GM12878 (cell line): ENCODE measurements at regions not wholly inside any gene's neighbourhood (a gene's known extent, or its start where the extent isn't known, plus 50 kb on each side); places are given as distances from the start of the nearest gene placed in this dataset.

Source experiments
- ATAC-seq: fragments of 200-7000 bp; cut with Tn5 transposase; 3 replicates; pipeline ENCODE4 v1.9.1; 2020; ENCODE audit warnings: mild to moderate bottlenecking, moderate library complexity
- BruUV-seq: library from RNA; stranded (reverse); fragments of 400-500 nt; replicated peaks from 2 replicates; lab custom pipeline; 2021; lab: Mats Ljungman, UMichigan
- CTCF ChIA-PET: fragments of 300-600 bp; sonication (Branson Sonifier 250); formaldehyde crosslinking; extraction: SDS; loops from one replicate; lab custom pipeline; 2021; ENCODE audit warnings: inconsistent platforms; lab: Yijun Ruan, JAX
- POLR2A ChIA-PET: fragments of 350-600 bp; formaldehyde crosslinking; extraction: SDS; loops from one replicate; lab custom pipeline; 2021; ENCODE audit warnings: inconsistent platforms; lab: Charles Lee
- RAD21 ChIA-PET: fragments of 300-600 bp; sonication (Branson Sonifier 250); formaldehyde crosslinking; loops from one replicate; lab custom pipeline; 2023; ENCODE audit warnings: antibody characterized with exemption; ENCODE audit not compliant: unreplicated experiment; lab: Charles Lee
- SMC1A ChIA-PET: fragments of 300-600 bp; sonication (Branson Sonifier 250); formaldehyde crosslinking; loops from one replicate; lab custom pipeline; 2023; ENCODE audit not compliant: unreplicated experiment, uncharacterized antibody; lab: Charles Lee
- DNase-seq: peaks from one replicate; pipeline ENCODE4 v3.0.0-alpha.2; 2011; ENCODE audit warnings: low read depth, low spot score
- FAIRE-seq: peaks from 3 replicates; lab custom pipeline; 2011; peaks lifted over from hg19 to GRCh38; lab: Jason Lieb, UNC
- H2AFZ ChIP-seq: 2 replicates; pipeline ENCODE4 v1.6.0; 2011; ENCODE audit warnings: low read depth, low read length, control low read depth; ENCODE audit not compliant: control insufficient read depth
- H3K27ac ChIP-seq: 2 replicates; pipeline ENCODE4 v1.5.1; 2011; ENCODE audit warnings: control low read depth; ENCODE audit not compliant: control insufficient read depth, insufficient read depth
- H3K27me3 ChIP-seq, 2 experiments: replicated peaks in 1 of 2; 2 replicates each; pipeline versions ENCODE4 v1.6.0 to v1.6.1; 2011; ENCODE audit warnings: low read length in 1 of 2; ENCODE audit not compliant: control insufficient read depth in 2 of 2, insufficient read depth in 2 of 2
- H3K36me3 ChIP-seq, 2 experiments: 2 replicates each; pipeline ENCODE4 v1.5.1; 2011; ENCODE audit warnings: low read length in 1 of 2; ENCODE audit not compliant: control insufficient read depth in 2 of 2, insufficient read depth in 2 of 2
- H3K4me1 ChIP-seq: 2 replicates; pipeline ENCODE4 v1.6.1; 2011; ENCODE audit warnings: mild to moderate bottlenecking, low read length, moderate library complexity, mixed read lengths; ENCODE audit not compliant: control insufficient read depth, insufficient read depth
- H3K4me2 ChIP-seq: 2 replicates; pipeline ENCODE4 v1.6.0; 2011; ENCODE audit warnings: control low read depth; ENCODE audit not compliant: control insufficient read depth, insufficient read depth
- H3K4me3 ChIP-seq: fragments of 200-600 bp; sonication (generic); 2 replicates; pipeline ENCODE4 v1.5.1; 2016
- H3K79me2 ChIP-seq: 2 replicates; pipeline ENCODE4 v1.6.0; 2011; ENCODE audit warnings: low read length; ENCODE audit not compliant: control insufficient read depth, insufficient read depth
- H3K9ac ChIP-seq: 2 replicates; pipeline ENCODE4 v1.8.0; 2011; ENCODE audit warnings: low read length, control low read depth, mixed read lengths; ENCODE audit not compliant: control insufficient read depth, insufficient read depth
- H3K9me3 ChIP-seq: replicated peaks from 3 replicates; pipeline ENCODE4 v1.5.1; 2011; ENCODE audit warnings: mild to moderate bottlenecking, low read length; ENCODE audit not compliant: control insufficient read depth, insufficient read depth
- H4K20me1 ChIP-seq: 2 replicates; pipeline ENCODE4 v1.6.0; 2011; ENCODE audit not compliant: control insufficient read depth, insufficient read depth
- ATF2 ChIP-seq: IDR thresholded peaks from 2 replicates; pipeline ENCODE4 v1.6.1; 2012; ENCODE audit warnings: low read length, inconsistent platforms
- BACH1 ChIP-seq: fragments of 450-650 bp; IDR thresholded peaks from 2 replicates; pipeline ENCODE4 v1.6.1; 2017; ENCODE audit warnings: mild to moderate bottlenecking, borderline replicate concordance
- CHD4 ChIP-seq: fragments of 200-600 bp; sonication (generic); IDR thresholded peaks from 2 replicates; pipeline ENCODE4 v1.6.1; 2016; ENCODE audit warnings: mild to moderate bottlenecking
- DPF2 ChIP-seq: fragments of 450-650 bp; IDR thresholded peaks from 2 replicates; pipeline ENCODE4 v1.6.1; 2017; ENCODE audit warnings: mild to moderate bottlenecking
- EP300 ChIP-seq, 2 experiments: fragments of 150-350 bp in 1 of 2; IDR thresholded peaks; 2 replicates each; pipeline ENCODE4 v1.6.1; 2011 to 2012; ENCODE audit warnings: low read depth in 2 of 2, low read length in 2 of 2, borderline replicate concordance in 1 of 2, improper control_type of control experiment in 1 of 2, inconsistent platforms in 1 of 2; ENCODE audit not compliant: control insufficient read depth in 1 of 2
- IKZF2 ChIP-seq, 2 experiments: fragments of 450-650 bp; IDR thresholded peaks; 2 replicates each; pipeline ENCODE4 v1.6.1; 2017; ENCODE audit warnings: mild to moderate bottlenecking in 2 of 2, moderate library complexity in 2 of 2
- LARP7 ChIP-seq: fragments of 450-650 bp; IDR thresholded peaks from 2 replicates; pipeline ENCODE4 v1.6.1; 2017; ENCODE audit warnings: mild to moderate bottlenecking
- MEF2B ChIP-seq: fragments of 450-650 bp; IDR thresholded peaks from 2 replicates; pipeline ENCODE4 v1.6.1; 2018; ENCODE audit warnings: mild to moderate bottlenecking, moderate library complexity; ENCODE audit not compliant: partially characterized antibody, poor library complexity, severe bottlenecking
- MTA2 ChIP-seq: fragments of 450-650 bp; IDR thresholded peaks from 2 replicates; pipeline ENCODE4 v1.6.1; 2016; ENCODE audit warnings: low read depth, mild to moderate bottlenecking, moderate library complexity
- NBN ChIP-seq: fragments of 450-650 bp; IDR thresholded peaks from 2 replicates; pipeline ENCODE4 v1.6.1; 2016
- NR2C1 ChIP-seq: fragments of 450-650 bp; IDR thresholded peaks from 2 replicates; pipeline ENCODE4 v1.6.1; 2017; ENCODE audit warnings: antibody characterized with exemption, mild to moderate bottlenecking, moderate library complexity
- ZBTB40 ChIP-seq: fragments of 450-650 bp; IDR thresholded peaks from 2 replicates; pipeline ENCODE4 v1.6.1; 2016; ENCODE audit warnings: mild to moderate bottlenecking, moderate library complexity, borderline replicate concordance
- ZNF217 ChIP-seq: fragments of 450-650 bp; IDR thresholded peaks from 2 replicates; pipeline ENCODE4 v1.6.1; 2017; ENCODE audit warnings: antibody characterized with exemption, mild to moderate bottlenecking
- WGBS: methylation state at CpG from one replicate; pipeline ENCODE4 v1.1.6; 2016; ENCODE audit warnings: low lambda C conversion rate; ENCODE audit not compliant: insufficient replicate concordance, insufficient coverage; ENCODE audit errors: missing lambda C conversion rate; 5-methylcytosine and 5-hydroxymethylcytosine counted together
- in situ Hi-C: fragments of 300-500 bp; cut with MboI; formaldehyde crosslinking; loops from 9 replicates; pipeline ENCODE4 v1.14.3; 2018; ENCODE audit warnings: mixed read lengths
- intact Hi-C: fragments of 100-400 bp; cut with micrococcal nuclease; formaldehyde crosslinking; loops from one replicate; pipeline ENCODE4 v1.14.2; 2022; ENCODE audit not compliant: unreplicated experiment
- TF ChIP-seq, protein P1 (sequence below): IDR thresholded peaks from 2 replicates; pipeline ENCODE4 v1.6.1; 2011; ENCODE audit warnings: low read depth, mild to moderate bottlenecking, low read length, moderate library complexity, borderline replicate concordance; ENCODE audit errors: extremely low read depth
- TF ChIP-seq, protein P2 (sequence below): IDR thresholded peaks from 2 replicates; pipeline ENCODE4 v1.6.1; 2012; ENCODE audit warnings: low read depth, low read length, improper control_type of control experiment

DNA sequence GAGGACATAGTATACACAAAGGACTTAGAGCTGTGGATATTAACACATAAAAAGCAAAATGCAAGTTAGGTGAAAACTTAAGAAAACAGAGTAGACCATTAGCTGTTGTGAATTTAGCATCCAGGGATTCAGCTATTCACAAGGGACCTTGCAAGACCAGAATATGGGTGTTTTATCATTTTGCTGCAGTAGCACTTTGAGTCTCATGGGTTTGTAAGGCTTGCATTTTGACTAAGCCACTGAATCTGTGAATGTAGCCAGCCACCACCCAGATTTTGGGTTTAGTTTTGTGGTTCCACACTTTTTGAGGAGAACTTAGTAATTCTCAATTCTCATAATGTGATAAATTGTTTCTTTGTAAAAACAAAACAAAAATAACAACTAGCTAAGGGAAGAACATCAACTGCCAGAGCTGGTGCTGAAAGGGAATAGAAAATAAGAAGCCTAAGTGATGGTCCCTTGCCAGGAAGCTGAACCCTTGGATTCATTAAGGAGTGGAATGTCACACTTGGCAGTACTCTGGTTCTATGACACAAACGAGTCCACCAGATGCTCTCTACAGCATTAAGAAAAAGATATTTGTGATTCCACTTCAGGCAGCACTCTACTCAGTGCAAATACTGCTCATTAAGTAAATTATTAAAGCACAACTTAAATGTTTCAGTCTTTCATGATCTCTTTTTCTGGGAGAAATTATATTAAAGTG is 557.4 kb upstream of the ZNF462 start:
- in situ Hi-C loops = no loop called here
- TF ChIP-seq DPF2 = peak; percentile 64
- TF ChIP-seq ZNF217 = peak; percentile 66; the same call in 1 of the 2 replicates
- no peak for TF ChIP-seq ZBTB40
- no peak for TF ChIP-seq ATF2
- TF ChIP-seq MEF2B = peak; percentile 70
- TF ChIP-seq MTA2 = 0 out of 2 replicates have a peak, but pooled peaks have one; percentile 42
- TF ChIP-seq EP300 (IDR thresholded peaks at IDR 0.05; ENCODE audit: borderline replicate concordance in 1 of 2, control insufficient read depth in 1 of 2, low read depth in 2 of 2, low read length in 2 of 2) = peak in 1 of 2 experiments; percentile 46; a peak in 1 of 4 replicates
- no peak for TF ChIP-seq CHD4
- TF ChIP-seq NR2C1 = no peak
- TF ChIP-seq IKZF2 (IDR thresholded peaks at IDR 0.05) = peak; percentile 41 to 60; a peak in 3 of 4 replicates
- TF ChIP-seq, protein P1, sequence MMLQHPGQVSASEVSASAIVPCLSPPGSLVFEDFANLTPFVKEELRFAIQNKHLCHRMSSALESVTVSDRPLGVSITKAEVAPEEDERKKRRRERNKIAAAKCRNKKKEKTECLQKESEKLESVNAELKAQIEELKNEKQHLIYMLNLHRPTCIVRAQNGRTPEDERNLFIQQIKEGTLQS = no peak
- no peak for TF ChIP-seq LARP7
- no peak for TF ChIP-seq BACH1
- TF ChIP-seq NBN = no peak
- TF ChIP-seq, protein P2, sequence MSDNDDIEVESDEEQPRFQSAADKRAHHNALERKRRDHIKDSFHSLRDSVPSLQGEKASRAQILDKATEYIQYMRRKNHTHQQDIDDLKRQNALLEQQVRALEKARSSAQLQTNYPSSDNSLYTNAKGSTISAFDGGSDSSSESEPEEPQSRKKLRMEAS = no peak

More for the DNA sequence above, 557.4 kb upstream of the ZNF462 start:
- Histone ChIP-seq H3K27ac (no peak overlapping the region), H3K36me3 (no peaks in the 10 kb centered on the region), H4K20me1 (no peaks in the 10 kb centered on the region), H3K9ac (no peak overlapping the region), H3K9me3 (no peaks in the 10 kb centered on the region), H3K79me2 (no peaks in the 10 kb centered on the region), H2AFZ (no peak overlapping the region), H3K4me1 (no peaks in the 10 kb centered on the region), H3K4me3 (no peak overlapping the region), H3K4me2 (no peak overlapping the region), H3K27me3 (no peaks in the 10 kb centered on the region)
- DNase-seq = no peak
- peak; percentile 42 for ATAC-seq
- ChIA-PET RAD21 (interaction anchor here (1.2 to 2.3 kb wide), 6 partner anchors 16 to 115 kb away, joined by 4 to 10 read pairs (median 6); no protein-coding TSS in a partner anchor), SMC1A (interaction anchor here (0.7 to 3.0 kb wide), 14 partner anchors 9 to 837 kb away, joined by 3 to 9 read pairs (median 4); no protein-coding TSS in a partner anchor), CTCF (interaction anchor here (1.2 to 2.0 kb wide), 3 partner anchors 10 to 163 kb away, joined by 3 to 11 read pairs (median 8); no protein-coding TSS in a partner anchor), POLR2A (interaction anchor here (1.3 kb wide), 2 partner anchors 20 to 114 kb away, joined by 3 to 4 read pairs; no protein-coding TSS in a partner anchor)
- intact Hi-C loops = loop anchor here (10.0 kb wide), 1 partner anchor 339 kb away; no protein-coding TSS in a partner anchor
- WGBS = 0% methylated on average over 1 of the region's 1 CpG
- no TSS peak for BruUV-seq
- no peak for FAIRE-seq
